CD4-positive, alpha-beta T cell (primary cell): ENCODE measurements at regions not wholly inside any gene's neighbourhood (a gene's known extent, or its start where the extent isn't known, plus 50 kb on each side); places are given as distances from the start of the nearest gene placed in this dataset.

ENCODE experiments used
- ATAC-seq: fragments of 200-7000 bp; cut with Tn5 transposase; one replicate; pipeline ENCODE4 v1.10.0; 2022; ENCODE audit warnings: mild to moderate bottlenecking; ENCODE audit not compliant: poor library complexity
- CTCF ChIA-PET: fragments of 350-600 bp; sonication (Branson Sonifier 250); formaldehyde crosslinking; loops from one replicate; lab custom pipeline; 2021; ENCODE audit warnings: antibody characterized with exemption, inconsistent platforms; lab: Charles Lee
- POLR2A ChIA-PET: fragments of 350-600 bp; sonication (Branson Sonifier 250); formaldehyde crosslinking; loops from one replicate; lab custom pipeline; 2021; ENCODE audit warnings: antibody characterized with exemption, inconsistent platforms; lab: Charles Lee
- DNase-seq, 14 experiments: peaks; one replicate each; pipeline ENCODE4 v3.0.0-alpha.2; 2013 to 2020; ENCODE audit warnings: mixed read lengths in 2 of 14
- H3K27ac ChIP-seq, 2 donors: one replicate each; pipeline versions ENCODE4 v1.5.1 to v1.7.0; 2013; ENCODE audit warnings: low read length in 2 of 2, low read depth in 1 of 2, mild to moderate bottlenecking in 1 of 2
- H3K27me3 ChIP-seq, 2 experiments: 1 replicate in 1 of 2; 2 replicates in 1 of 2; pipeline versions ENCODE4 v1.6.1 to v1.7.0; 2013; ENCODE audit warnings: low read length in 2 of 2, control low read depth in 1 of 2, mild to moderate bottlenecking in 1 of 2, moderate library complexity in 1 of 2; ENCODE audit not compliant: insufficient read depth in 2 of 2, control insufficient read depth in 1 of 2
- H3K36me3 ChIP-seq: one replicate; pipeline ENCODE4 v1.6.1; 2013; ENCODE audit warnings: low read length, control low read depth; ENCODE audit not compliant: insufficient read depth
- H3K4me1 ChIP-seq: one replicate; pipeline ENCODE4 v1.6.1; 2013; ENCODE audit warnings: low read length, control low read depth; ENCODE audit not compliant: insufficient read depth
- H3K4me3 ChIP-seq: one replicate; pipeline ENCODE4 v1.5.1; 2013; ENCODE audit warnings: mild to moderate bottlenecking, low read length, moderate library complexity
- H3K9me3 ChIP-seq, 2 experiments: 1 replicate in 1 of 2; 2 replicates in 1 of 2; pipeline versions ENCODE4 v1.6.1 to v1.7.0; 2013; ENCODE audit warnings: low read length in 2 of 2, mild to moderate bottlenecking in 2 of 2, control low read depth in 1 of 2, moderate library complexity in 1 of 2; ENCODE audit not compliant: control insufficient read depth in 1 of 2, insufficient read depth in 1 of 2
- H3K27ac Mint-ChIP-seq: one replicate; pipeline ENCODE4 v1.8.0; 2020; ENCODE audit warnings: mixed read lengths
- H3K27me3 Mint-ChIP-seq: one replicate; pipeline ENCODE4 v1.8.0; 2021; ENCODE audit warnings: mixed read lengths
- H3K36me3 Mint-ChIP-seq: one replicate; pipeline ENCODE4 v1.8.0; 2021; ENCODE audit warnings: low read depth, mixed read lengths
- H3K4me1 Mint-ChIP-seq: one replicate; pipeline ENCODE4 v1.8.0; 2021; ENCODE audit warnings: low read depth, mixed read lengths
- H3K4me3 Mint-ChIP-seq: one replicate; pipeline ENCODE4 v1.8.0; 2020; ENCODE audit warnings: mild to moderate bottlenecking, mixed read lengths
- H3K9me3 Mint-ChIP-seq: one replicate; pipeline ENCODE4 v1.8.0; 2020; ENCODE audit warnings: mixed read lengths
- intact Hi-C, 2 experiments: fragments of 100-400 bp; cut with DNase I in 1 of 2; cut with micrococcal nuclease in 1 of 2; formaldehyde crosslinking; loops; one replicate each; pipeline versions ENCODE4 v1.15.1 to v1.9.0; 2023 to 2025; cut with DNase I, micrococcal nuclease
- TF ChIP-seq, protein P1 (sequence below): fragments of 200-600 bp; IDR thresholded peaks from one replicate; pipeline ENCODE4 v1.8.0; 2022; ENCODE audit warnings: antibody characterized with exemption, mild to moderate bottlenecking

DNA sequence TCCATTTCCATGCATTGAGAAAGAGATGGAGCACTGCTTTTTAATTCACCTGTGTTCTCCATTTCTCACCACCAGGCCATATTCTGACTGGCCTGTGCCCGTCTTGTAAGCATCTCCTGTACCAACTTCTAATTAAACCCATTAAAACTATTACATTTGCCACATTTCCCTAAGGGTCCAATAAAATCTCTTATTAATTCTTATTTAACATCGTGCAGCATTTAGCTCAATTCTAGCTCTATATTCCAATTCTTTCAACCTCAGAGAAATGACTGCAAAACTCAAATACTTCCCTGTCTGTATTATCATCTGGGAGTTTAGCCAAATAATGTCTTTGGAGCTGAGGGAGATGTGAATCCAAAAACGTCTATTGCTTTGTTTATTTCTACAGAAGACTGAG, 495.4 kb upstream of the TMEM132C start:
- no peaks in the 10 kb centered on the region for H3K27me3 ChIP-seq
- H3K9me3 ChIP-seq: peaks cover 0 to 7% of the 10 kb centered on the region in 2 experiments
- no peaks in the 10 kb centered on the region for H3K4me1 ChIP-seq
- CTCF ChIA-PET: no interaction called here
- DNase-seq (no peak), ATAC-seq (no peak)
- Mint-ChIP-seq H3K27me3 (no peaks in the 10 kb centered on the region), H3K36me3 (no peaks in the 10 kb centered on the region), H3K9me3 (peaks cover 8% of the 10 kb centered on the region), H3K4me3 (no peak overlapping the region), H3K27ac (no peak overlapping the region), H3K4me1 (no peaks in the 10 kb centered on the region)
- H3K4me3 ChIP-seq: no peak overlapping the region
- intact Hi-C loops: no loop called here
- H3K36me3 ChIP-seq: no peaks in the 10 kb centered on the region
- H3K27ac ChIP-seq: no peak overlapping the region
- POLR2A ChIA-PET: no interaction called here
- TF ChIP-seq, protein P1, sequence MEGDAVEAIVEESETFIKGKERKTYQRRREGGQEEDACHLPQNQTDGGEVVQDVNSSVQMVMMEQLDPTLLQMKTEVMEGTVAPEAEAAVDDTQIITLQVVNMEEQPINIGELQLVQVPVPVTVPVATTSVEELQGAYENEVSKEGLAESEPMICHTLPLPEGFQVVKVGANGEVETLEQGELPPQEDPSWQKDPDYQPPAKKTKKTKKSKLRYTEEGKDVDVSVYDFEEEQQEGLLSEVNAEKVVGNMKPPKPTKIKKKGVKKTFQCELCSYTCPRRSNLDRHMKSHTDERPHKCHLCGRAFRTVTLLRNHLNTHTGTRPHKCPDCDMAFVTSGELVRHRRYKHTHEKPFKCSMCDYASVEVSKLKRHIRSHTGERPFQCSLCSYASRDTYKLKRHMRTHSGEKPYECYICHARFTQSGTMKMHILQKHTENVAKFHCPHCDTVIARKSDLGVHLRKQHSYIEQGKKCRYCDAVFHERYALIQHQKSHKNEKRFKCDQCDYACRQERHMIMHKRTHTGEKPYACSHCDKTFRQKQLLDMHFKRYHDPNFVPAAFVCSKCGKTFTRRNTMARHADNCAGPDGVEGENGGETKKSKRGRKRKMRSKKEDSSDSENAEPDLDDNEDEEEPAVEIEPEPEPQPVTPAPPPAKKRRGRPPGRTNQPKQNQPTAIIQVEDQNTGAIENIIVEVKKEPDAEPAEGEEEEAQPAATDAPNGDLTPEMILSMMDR: no peak

DNA sequence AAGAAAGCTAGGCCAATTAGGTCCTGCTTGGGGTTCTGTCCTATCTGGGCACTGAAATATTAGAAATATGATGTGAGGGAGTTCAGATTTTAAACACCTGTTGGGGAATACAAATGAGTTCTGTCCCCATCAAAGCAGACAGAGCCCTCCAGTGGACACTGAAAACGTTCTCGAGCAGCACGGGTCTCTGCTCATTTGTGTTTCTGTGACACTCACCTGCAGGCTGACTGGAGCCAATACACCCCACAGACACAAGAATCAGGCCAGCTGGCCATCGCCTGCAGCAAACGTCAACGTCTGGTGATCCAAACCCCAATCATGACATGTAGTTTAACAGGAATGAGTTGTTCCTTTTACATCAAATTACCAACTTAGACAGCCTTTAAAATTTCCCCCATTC, 493.4 kb upstream of the TMEM132C start:
- POLR2A ChIA-PET: no interaction called here
- H3K36me3 Mint-ChIP-seq: no peaks in the 10 kb centered on the region

DNA sequence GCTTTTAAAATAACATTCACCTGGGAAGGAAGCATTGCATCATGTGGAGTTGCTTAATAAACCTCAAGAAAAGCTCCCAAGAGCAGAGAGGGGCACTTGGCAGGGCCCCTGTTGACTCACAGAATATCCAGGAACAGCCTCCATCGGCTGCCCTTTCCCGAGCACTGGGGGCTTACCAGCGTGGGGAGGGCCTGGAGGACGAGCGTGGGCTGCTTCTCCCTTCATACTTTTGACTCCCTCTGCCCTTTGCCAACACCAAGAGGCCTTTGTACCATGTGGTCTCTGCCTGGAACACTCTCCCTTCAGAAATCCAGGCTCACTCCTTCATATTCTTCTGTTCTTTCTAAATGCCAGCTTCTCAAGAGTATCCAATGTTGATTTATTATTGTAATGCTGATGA, 492.1 kb upstream of the TMEM132C start:
- TF ChIP-seq, protein P1: no peak
- intact Hi-C loops: no loop called here
- POLR2A ChIA-PET: no interaction called here

More for the DNA sequence above, 493.4 kb upstream of the TMEM132C start:
- no peaks in the 10 kb centered on the region for H3K27me3 Mint-ChIP-seq
- H3K4me1 Mint-ChIP-seq: no peaks in the 10 kb centered on the region
- H3K36me3 ChIP-seq: no peaks in the 10 kb centered on the region
- CTCF ChIA-PET: no interaction called here
- no peaks in the 10 kb centered on the region for H3K27me3 ChIP-seq
- no peak for ATAC-seq
- no peak for DNase-seq
- no peak overlapping the region for H3K4me3 ChIP-seq
- intact Hi-C loops: no loop called here
- no peak overlapping the region for H3K27ac Mint-ChIP-seq
- peaks cover 0 to 7% of the 10 kb centered on the region in 2 experiments for H3K9me3 ChIP-seq
- H3K4me1 ChIP-seq: no peaks in the 10 kb centered on the region
- no peak overlapping the region for H3K27ac ChIP-seq
- no peak overlapping the region for H3K4me3 Mint-ChIP-seq
- TF ChIP-seq, protein P1: no peak
- H3K9me3 Mint-ChIP-seq: peaks cover 6% of the 10 kb centered on the region

More for the DNA sequence above, 492.1 kb upstream of the TMEM132C start:
- Mint-ChIP-seq H3K36me3 (no peaks in the 10 kb centered on the region), H3K4me1 (no peaks in the 10 kb centered on the region), H3K27ac (no peak overlapping the region), H3K4me3 (no peak overlapping the region), H3K9me3 (peaks cover 6% of the 10 kb centered on the region), H3K27me3 (no peaks in the 10 kb centered on the region)
- Histone ChIP-seq H3K4me3 (no peak overlapping the region), H3K27me3 (no peaks in the 10 kb centered on the region), H3K9me3 (peaks cover 0 to 7% of the 10 kb centered on the region in 2 experiments), H3K27ac (no peak overlapping the region), H3K36me3 (no peaks in the 10 kb centered on the region), H3K4me1 (no peaks in the 10 kb centered on the region)
- ATAC-seq (no peak), DNase-seq (no peak)
- CTCF ChIA-PET: no interaction called here
